ENCODE measurements at regions not wholly inside any gene's neighbourhood (a gene's known extent, or its start where the extent isn't known, plus 50 kb on each side); places are given as distances from the start of the nearest gene placed in this dataset.
"Not testable (repeated sequence)": the region's sequence is repeated elsewhere in the genome, so short reads cannot be mapped to it uniquely, and the experiment has no call there.

DNA sequence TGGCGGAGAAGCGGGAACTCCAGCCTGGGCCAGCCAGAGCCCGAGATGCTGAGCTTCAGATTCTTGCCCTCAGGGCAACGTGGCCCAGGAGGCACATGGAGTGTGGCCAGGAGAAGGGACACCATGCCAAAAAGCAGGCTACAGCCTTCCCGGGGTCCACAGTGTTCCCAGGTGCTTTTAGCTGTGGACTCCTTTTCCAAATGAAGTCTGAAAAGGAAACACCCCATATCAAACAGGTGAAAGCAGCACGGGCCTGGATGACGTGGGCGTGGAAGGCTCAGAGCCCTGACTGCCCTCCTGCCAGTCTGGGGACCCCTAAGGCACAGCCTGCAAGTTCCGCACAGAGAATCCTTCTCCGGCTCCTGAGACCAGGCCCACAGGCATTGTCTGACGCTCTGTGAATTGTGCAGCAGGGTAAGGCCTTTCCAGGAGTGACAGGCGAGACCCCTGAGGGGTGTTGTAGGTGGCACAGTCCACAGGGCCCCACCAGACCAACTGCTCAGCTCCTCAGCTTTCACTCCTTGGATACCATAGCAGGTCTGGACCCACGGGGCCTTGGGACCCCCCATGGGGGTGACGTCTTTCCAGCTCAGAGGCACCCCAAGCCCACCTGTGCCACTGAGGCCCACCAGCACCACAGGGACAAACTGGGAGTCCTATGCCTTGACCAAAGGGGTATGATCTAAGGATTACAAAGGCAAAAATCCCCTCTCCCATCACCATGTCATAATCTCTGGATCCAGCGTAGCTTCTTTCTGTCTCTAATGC, 69.6 kb upstream of the RAB6C start:
- DNase-seq (ENCODE audit: low read depth in 4 of 4, low spot score in 3 of 4), result no peak

DNA sequence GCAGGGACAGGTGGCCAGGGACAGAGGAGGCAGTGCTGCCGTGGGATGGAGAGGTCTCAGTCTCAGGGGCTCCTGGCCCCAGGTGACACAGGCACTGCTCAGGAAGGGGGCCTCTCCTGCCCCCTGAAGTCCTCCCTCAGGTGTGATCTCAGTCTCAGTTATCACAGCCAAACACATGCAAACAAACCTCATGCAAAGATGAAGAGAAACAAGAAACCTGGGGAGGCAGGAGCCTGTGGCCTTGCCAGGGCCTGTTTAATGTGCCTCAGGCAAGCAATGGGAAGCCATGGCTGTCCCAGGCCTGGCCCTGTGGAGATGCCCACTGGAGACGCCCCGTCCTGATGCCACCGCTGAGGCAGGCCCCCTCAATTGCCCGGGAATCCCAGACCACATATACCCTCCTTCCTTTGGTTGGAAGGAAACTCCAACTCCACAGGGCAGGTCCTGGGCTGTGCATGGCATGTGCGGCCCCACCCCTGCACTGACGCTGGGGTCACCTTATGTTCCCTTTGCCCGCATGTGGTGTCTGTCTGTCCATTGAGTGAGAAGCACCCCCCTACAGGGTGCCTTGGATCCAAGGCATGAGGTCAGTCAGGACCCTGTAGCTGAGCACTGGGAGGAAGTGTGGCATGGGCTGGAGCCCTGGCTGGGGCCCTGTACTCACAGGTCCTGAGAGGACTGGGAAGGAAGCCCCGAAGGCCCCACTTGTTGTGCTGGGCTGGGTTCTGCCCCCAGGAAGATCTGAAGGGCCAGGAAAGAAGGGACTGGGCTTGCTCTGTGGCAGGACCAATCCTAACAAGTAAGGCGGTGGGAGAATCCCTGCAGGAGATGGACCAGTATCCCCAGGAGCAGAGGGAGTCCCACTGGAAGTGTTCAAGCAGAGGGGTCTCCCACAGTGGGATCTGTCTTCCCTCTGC, 68.8 kb upstream of the RAB6C start:
- DNase-seq (ENCODE audit: low read depth in 4 of 4, low spot score in 3 of 4), result no peak

DNA sequence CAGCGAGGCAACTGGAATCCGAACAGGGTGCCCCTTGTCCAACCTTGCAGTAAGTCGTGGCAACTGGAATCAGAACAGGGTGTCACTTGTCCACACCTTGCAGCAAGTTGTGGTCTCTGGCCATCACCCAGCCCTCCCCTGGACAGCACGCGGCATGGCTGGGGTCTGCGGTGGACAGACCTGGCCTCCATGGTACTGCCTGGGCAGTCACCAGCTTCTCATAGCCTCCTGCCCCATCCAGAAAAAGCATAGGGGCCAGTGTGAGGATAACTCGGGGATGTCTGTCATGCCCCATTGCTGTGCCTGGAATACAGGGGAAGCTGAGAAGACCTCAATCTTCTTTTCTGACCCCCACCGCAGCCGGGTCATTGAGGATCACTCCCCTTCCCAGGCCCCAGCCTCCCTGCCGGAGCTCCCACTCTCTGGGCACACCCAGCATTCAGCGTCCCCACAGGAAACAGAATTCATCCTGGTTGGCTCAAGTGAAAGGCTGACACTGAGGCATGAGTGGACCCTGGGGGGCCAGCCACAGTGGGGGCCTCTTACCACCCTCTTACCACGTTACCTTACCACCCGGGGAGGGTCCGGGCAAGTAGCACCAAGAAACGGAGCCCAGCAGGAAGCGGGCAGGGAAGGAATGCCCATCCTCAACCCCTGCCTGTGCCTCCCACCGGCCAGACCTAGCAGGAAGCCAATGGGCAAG, 68.0 kb upstream of the RAB6C start:
- DNase-seq (ENCODE audit: low read depth in 4 of 4, low spot score in 3 of 4), result no peak

DNA sequence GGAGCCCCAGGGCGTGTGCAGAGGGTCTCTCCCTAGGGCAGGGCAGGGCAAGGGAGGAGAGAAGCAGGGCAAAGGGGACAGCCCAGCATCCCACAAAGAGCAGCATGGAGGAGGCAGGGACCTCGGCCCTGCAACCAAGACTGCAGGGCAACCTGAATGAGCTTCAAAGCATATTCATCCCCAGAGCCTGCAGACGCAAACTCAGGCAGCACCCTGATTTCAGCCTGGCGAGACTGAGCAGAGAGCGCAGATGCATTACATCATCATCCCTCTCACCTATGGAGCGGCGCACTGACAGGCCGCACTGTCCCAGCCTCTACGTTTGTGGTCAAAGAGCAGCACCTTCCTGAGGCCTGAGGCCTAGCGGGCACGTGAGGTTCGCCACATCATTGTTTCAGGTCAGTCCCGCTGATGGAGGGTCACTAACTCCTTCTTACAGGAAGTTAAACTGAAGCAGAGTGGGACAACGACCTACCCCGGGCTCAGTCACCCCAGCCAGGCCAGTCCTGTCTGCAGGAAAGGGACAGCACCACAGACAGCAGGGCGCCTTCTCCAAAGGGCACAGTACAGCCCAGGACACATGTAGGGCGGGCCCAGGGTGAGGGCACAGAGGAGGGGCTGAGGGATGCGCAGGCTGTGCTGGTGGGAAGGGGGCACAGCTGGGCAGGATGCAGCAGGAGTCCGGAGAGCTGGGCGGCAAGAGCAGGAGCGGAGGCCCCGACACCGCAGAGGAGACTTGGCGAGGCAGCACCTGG, 67.2 kb upstream of the RAB6C start:
- DNase-seq (ENCODE audit: low read depth in 4 of 4, low spot score in 3 of 4), result no peak

DNA sequence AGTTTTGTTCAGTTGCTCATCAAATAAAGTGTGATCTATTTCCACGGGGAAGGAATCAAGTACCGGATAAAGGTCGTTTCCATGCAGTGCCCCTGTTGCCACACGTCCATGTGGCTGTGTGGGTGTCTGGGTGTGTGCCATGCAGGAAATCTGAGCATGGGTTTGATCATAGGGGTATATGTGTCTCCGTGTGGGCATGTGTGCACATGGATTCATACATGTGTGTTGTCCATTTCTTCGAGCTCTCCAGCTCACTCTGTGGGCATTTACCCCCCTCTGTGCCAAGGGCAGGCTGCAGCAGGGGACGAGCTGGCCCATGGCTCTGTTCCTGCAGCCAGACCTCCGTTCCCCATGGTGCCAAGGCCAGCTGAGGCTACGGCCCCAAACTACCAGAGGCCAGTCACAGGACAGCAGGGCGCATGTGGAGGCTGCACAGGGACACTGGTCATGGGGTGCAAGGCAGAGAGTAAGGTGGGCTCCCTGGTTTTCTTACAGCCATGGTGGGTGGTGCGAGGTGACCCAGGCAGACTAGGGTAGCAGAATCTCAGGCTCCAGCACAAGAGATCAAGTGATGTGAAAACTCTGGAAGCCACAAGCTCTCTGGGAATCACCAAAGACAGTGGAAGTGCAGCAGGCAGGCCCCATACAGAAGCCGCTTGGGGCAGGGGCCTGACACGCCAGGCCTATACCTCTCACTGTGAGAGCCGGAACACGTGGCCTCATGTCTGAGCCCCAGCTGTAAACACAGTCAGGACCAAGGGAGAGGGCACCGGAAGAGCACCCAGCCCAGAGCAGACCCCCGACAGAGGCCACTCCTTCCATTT, 66.4 kb upstream of the RAB6C start:
- DNase-seq (ENCODE audit: low read depth in 4 of 4, low spot score in 3 of 4), result no peak

DNA sequence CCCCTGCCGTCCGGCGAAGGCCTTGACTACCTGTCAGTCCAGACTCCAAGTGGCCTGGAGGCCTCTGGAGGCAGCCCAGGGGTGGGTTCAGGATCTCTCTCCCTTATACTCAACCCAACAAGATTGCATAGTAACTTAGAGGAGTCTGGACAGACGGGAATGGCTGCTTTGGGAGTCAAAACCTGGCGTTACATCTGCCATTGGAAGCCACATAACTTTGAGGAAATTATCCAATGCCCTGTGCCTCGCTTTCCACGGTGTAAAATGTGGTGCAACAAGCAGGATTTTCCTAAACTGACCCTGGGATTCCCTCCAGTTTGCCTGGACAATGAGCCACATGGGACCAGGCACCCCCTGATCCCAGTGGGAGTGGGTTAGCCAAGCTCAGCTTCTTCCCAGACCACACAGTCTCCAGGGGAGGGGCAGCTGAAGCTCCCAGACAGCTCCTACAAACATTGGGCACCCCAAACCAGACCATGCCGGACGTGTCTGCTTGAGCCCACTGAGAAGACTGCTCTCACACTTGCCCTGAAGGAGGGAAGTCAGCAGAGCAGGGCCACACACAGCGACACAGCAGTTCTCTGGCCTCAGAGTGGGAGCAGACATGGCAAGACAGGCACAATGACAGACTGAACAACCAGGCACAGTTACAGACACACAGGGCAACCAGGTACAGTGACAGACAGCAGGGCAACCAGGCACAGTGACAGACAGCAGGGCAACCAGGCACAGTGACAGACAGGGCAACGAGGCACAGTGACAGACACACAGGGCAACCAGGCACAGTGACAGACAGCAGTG, 65.6 kb upstream of the RAB6C start:
- no peak for DNase-seq (ENCODE audit: low read depth in 4 of 4, low spot score in 3 of 4)

DNA sequence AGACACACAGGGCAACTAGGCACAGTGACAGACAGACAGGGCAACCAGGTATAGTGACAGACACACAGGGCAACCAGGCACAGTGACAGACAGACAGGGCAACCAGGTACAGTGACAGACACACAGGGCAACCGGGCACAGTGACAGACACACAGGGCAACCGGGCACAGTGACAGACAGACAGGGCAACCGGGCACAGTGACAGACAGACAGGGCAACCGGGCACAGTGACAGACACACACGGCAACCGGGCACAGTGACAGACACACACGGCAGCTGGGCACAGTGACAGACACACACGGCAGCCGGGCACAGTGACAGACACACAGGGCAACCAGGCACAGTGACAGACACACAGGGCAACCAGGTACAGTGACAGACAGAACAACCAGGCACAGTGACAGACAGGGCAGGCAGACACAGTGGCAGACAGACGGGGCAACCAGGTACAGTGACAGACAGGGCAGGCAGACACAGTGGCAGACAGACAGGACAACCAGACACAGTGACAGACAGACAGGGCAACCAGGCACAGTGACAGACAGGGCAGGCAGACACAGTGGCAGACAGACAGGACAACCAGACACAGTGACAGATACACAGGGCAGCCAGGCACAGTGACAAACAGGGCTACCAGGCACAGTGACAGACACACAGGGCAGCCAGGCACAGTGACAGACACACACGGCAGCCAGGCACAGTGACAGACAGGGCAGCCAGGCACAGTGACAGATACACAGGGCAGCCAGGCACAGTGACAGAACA, 64.7 kb upstream of the RAB6C start:
- DNase-seq (ENCODE audit: low read depth in 4 of 4, low spot score in 3 of 4), result no peak

DNA sequence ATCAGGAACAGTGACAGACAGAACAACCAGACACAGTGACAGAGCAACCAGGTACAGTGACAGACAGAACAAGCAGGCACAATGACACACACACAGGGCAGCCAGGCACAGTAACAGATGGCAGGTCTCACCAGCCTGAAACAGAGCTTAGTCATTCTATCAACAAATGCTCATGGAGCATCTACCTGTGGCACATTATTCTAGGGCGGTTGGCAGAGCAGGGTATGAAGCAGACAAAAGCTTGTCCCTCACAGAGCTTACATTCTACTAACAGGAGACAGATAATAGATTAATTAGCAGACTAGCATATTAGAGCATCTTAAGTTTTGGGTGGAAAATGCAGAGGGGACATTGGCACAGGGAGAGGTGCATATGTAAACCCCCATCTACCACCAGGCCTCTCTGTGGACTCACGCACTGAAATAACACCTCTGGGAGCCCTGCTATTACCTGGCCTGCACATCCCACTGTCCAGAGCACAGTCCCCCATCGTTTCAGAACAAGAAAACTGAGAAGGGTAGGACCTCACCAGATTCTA, 64.1 kb upstream of the RAB6C start:
- DNase-seq (ENCODE audit: low read depth in 4 of 4, low spot score in 3 of 4), result no peak

DNA sequence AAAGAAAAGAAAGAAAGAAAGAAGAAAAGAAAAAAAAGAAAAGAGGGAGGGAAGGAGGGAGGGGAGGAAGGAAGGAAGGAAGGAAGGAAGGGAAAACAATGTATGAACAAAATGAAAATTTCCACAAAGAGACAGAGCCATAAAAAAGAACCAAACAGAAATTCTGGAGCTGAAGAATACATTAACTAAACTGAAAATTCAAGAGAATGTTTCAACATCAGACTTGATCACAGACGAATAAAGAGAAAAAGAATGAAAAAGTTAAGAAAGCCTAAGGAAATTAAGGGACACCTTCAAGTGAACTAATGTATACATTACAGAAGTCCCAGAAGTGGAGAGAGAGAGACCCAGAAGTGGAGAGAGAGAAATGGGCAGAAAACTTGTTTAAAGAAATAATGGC, 60.9 kb upstream of the RAB6C start:
- no peak for DNase-seq (ENCODE audit: low read depth in 4 of 4, low spot score in 3 of 4)

DNA sequence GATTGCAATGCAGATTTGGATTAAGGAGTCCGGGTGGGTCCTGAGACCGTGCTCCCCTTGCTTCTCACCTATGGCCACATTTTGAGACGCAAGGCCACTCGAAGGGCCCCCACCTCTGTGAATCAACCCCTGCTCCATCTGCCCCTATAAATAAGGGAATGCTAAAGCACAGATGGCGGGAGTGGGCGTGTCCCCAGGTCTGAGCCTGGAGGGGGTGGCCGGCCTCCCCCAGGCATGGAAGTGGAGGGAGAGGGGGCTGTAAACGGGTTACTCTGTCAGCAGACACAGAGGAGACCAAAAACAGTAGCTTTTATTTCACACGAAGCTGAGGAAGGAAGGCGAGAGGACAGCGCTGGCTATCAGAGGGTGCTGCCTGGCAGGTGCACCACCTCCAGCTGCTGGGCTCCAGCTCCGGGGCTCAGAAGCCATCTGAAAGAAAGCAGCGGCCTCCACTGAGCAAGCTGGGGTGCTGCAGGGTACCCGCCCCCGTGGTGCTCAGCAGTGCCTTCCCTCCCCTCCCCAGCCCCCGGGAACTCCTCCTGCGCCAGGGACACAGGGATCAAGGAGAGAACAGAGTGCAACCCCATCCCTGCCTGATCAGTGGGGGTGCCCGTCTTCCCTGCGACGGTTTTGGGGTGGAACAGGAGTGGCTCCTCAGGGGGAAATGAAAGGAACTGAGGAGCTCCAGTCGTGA, 56.7 kb upstream of the RAB6C start:
- DNase-seq (ENCODE audit: low read depth in 4 of 4, low spot score in 3 of 4), result no peak

DNA sequence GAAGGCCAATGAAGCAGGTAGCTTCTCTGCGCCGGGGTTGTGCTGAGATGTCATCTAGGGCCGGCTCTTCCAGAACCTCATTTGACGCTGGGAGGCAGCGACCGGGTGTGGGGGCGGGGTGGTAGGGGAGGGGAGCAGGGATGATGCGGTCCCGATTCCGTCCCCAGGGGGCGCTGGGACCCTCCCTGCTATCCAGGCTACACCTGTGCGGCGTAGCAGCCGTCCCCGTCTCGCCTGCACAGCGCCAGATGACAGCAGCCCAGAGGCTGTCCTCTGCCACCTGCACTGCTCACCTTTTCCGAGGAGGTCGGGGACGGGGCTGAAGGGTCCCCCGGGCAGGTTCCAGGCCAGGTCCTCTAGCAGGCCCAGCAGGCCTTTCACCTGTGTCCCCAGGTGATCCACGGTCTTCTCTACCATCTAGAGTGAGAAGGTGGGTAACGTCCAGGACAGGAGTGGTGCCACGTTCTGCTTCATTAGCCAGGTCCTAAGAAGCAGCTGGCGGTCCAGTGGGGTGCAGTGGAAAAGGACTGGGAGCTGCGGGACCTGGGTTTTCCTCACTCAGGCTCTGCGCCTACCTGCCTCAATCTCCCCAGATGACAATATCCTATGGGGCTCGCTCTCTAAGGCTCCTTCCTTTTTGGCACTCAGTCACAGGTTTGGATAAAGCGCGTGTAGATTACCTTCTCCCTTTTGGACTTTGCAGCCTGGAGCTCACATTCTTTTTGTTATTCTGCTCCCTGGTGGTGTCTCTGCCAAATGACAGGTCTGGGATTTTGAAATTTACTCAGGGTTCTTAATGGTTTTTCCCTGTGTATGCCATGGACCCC, 56.0 kb upstream of the RAB6C start:
- peak in 2 of 4 donors; percentile 51 for DNase-seq (ENCODE audit: low read depth in 4 of 4, low spot score in 3 of 4)

DNA sequence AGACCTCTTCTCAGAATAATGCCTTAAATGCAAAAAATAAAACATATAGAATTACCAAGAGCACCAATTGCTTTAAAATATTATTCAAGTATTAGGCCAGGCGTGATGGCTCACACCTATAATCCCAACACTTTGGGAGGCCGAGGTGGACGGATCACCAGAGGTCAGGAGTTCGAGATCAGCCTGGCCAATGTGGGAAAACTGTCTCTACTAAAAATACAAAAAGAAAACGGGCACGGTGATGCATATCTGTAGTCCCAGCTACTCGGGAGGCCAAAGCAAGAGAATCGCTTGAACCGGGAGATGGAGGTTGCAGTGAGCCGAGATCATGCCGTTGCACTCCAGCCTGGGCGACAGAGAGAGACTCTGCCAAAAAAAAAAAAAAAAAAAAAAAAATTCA, 55.4 kb upstream of the RAB6C start:
- DNase-seq (ENCODE audit: low read depth in 4 of 4, low spot score in 3 of 4), result not testable (repeated sequence)

DNA sequence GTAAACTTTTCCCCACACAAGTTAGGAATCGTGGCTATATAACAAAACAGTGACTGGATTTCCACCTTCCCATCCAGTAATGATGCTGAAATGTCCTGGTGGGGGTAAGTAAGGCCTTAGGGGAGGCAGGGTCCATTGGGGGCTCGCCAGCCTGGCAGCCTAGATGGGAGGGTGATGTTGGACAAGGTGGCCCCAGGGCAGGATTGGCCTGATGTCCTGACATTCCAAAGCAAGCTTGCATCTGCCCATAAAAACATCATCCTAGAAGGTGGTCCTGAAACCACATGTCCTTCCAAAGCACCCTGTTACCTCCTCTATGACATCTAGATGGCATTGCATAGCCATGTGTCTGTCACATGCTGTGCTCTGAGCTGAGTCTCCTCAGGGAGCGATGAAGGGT, 54.1 kb upstream of the RAB6C start:
- DNase-seq (ENCODE audit: low read depth in 4 of 4, low spot score in 3 of 4), result no peak

DNA sequence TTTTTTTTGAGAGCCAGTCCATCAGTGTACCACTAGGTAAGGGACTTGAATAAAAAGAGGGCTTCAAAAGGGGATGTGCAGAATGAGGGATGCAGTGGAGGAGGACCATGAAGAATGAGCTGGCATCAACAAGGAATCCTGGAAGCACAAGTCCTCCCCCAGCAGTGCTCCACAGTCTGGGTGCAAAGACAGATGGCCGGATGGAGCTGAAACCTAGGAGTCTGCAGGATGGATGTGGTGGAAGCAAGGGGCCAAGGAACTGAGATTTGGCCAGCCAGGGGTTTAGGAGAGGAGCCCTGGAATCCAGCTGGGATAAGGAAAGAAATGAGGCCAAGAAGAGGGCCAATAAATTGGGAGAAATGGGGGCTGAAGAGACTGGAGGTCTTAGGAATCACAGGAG, 51.8 kb upstream of the RAB6C start:
- no peak for DNase-seq (ENCODE audit: low read depth in 4 of 4, low spot score in 3 of 4)

DNA sequence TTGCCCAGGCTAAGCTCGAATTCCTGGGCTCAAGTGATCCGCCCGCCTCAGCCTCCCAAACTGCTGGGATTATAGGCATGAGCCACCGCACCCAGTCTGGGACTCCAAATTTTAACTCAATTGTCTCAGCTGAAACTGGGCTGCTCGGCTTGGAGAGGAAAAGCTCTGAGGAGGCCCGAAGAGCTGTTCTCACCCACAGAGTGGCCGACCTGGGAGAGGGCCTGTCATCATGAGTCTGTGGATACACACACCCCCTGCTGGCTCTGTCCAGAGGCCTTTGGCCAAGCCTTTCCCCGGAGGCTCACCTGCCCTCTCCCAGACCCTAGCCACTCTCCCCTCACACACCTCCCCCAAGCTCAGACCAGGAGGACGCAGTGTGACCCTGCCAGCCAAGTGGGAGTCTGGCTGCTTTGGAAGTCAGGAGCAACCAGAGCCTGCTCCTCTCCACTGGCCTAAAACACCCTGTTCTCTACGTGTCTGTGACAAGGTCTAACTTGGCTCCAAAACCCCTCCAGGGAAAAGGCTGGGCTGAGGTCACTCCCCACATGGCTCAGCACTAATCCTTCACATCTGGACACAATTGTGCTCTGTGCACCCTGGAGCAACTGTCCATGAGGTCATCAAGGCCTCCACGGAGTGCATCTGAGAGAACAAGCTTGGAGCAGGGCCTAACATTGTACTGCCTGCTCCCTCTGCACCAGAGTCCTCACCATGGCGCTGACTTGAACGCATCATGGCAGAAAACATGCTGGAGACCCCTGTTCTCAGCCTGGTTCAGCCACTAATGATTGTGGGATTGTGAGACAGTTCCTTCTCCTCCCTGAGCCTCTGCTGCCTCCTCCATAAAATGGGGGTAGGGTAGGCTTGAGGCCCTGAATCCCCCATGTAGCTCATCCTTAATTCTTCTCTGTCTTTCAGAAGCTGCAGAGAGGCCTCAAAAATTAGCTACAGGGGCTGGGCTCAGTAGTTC, 49.9 kb upstream of the RAB6C start:
- DNase-seq (ENCODE audit: low read depth in 4 of 4, low spot score in 3 of 4), result no peak
